ENCODE measurements at regions not wholly inside any gene's neighbourhood (a gene's known extent, or its start where the extent isn't known, plus 50 kb on each side); places are given as distances from the start of the nearest gene placed in this dataset.

DNA sequence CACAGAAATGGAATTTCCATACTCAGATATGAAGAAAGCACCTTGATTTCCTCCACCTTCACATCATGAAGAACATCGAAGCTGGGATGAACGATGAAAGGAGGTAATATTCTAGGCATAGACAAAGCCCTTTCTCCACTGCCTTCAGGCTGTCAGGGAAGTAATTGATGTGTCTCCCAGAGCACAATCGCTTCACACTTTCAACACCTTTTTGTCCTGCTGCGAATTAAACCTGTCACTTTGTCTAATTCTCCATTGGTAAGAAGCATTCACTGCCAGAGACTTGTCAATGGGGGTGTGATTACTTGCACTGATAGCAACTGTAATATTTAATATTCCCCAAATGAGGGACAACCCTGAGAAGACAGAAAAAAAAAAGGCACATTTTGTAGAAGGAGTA lies 260.1 kb downstream of the ETS1 start:
- H3K4me3 ChIP-seq (ENCODE audit: insufficient read length, low read depth) = no peak overlapping the region
- no peaks in the 10 kb centered on the region for H3K9me3 ChIP-seq (ENCODE audit: insufficient read depth, low read length)
- H3K9ac ChIP-seq (ENCODE audit: insufficient read length, low read depth) = no peak overlapping the region
- no peak for DNase-seq (ENCODE audit: low read depth, low spot score)
- no peaks in the 10 kb centered on the region for H3K4me1 ChIP-seq (ENCODE audit: insufficient read depth, insufficient read length)
- H3K36me3 ChIP-seq (ENCODE audit: insufficient read depth, insufficient read length, low read length) = no peaks in the 10 kb centered on the region
- H3K27me3 ChIP-seq (ENCODE audit: insufficient read depth, insufficient read length) = no peaks in the 10 kb centered on the region
- TF ChIP-seq SUZ12 (IDR thresholded peaks at IDR 0.05; ENCODE audit: extremely low read depth, insufficient read depth, insufficient read length) (no peak), ZNF274 (IDR thresholded peaks at IDR 0.05; ENCODE audit: low read depth, low read length) (no peak), YY1 (IDR thresholded peaks at IDR 0.05; ENCODE audit: insufficient read depth, insufficient read length) (no peak)

DNA sequence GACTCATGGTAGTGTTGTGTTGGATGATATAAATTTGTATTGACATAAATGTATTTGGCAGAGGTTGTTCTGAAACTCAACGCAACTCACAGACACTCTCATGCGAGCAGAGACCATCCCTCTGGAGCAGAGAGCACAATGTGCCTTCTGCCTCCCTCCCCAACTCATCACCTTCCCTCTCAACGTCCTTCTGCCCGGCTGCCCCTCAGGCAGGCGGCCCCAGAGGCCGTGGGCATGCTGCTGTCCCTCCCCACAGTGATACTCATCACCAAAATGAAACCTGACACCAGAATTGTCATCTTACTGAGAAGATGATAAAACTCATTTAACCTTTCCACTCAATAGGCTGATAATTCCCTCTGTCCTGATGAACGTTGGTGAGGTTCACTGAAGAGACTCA lies 260.6 kb downstream of the ETS1 start:
- no peak for DNase-seq (ENCODE audit: low read depth, low spot score)
- TF ChIP-seq SUZ12 (IDR thresholded peaks at IDR 0.05; ENCODE audit: extremely low read depth, insufficient read depth, insufficient read length) = no peak
- no peak for TF ChIP-seq YY1 (IDR thresholded peaks at IDR 0.05; ENCODE audit: insufficient read depth, insufficient read length)
- TF ChIP-seq ZNF274 (IDR thresholded peaks at IDR 0.05; ENCODE audit: low read depth, low read length) = no peak
- Histone ChIP-seq H3K9me3 (ENCODE audit: insufficient read depth, low read length) (no peaks in the 10 kb centered on the region), H3K27me3 (ENCODE audit: insufficient read depth, insufficient read length) (no peaks in the 10 kb centered on the region), H3K4me3 (ENCODE audit: insufficient read length, low read depth) (no peak overlapping the region), H3K36me3 (ENCODE audit: insufficient read depth, insufficient read length, low read length) (no peaks in the 10 kb centered on the region), H3K9ac (ENCODE audit: insufficient read length, low read depth) (no peak overlapping the region), H3K4me1 (ENCODE audit: insufficient read depth, insufficient read length) (no peaks in the 10 kb centered on the region)

- TF ChIP-seq SUZ12 (IDR thresholded peaks at IDR 0.05; ENCODE audit: extremely low read depth, insufficient read depth, insufficient read length) (no peak), YY1 (IDR thresholded peaks at IDR 0.05; ENCODE audit: insufficient read depth, insufficient read length) (no peak), ZNF274 (IDR thresholded peaks at IDR 0.05; ENCODE audit: low read depth, low read length) (no peak)
- no peaks in the 10 kb centered on the region for H3K36me3 ChIP-seq (ENCODE audit: insufficient read depth, insufficient read length, low read length)
- H3K9ac ChIP-seq (ENCODE audit: insufficient read length, low read depth) = no peak overlapping the region
- DNase-seq (ENCODE audit: low read depth, low spot score) = no peak
- H3K9me3 ChIP-seq (ENCODE audit: insufficient read depth, low read length) = no peaks in the 10 kb centered on the region
- H3K4me3 ChIP-seq (ENCODE audit: insufficient read length, low read depth) = no peak overlapping the region
- no peaks in the 10 kb centered on the region for H3K4me1 ChIP-seq (ENCODE audit: insufficient read depth, insufficient read length)
- no peaks in the 10 kb centered on the region for H3K27me3 ChIP-seq (ENCODE audit: insufficient read depth, insufficient read length)
Observed at GRCh38 chr11:128324531-128325141, 262.7 kb downstream of the ETS1 start.

GRCh38 chr11:128324051-128324481 lies 263.3 kb downstream of the ETS1 start:
- Histone ChIP-seq H3K4me1 (ENCODE audit: insufficient read depth, insufficient read length) (no peaks in the 10 kb centered on the region), H3K4me3 (ENCODE audit: insufficient read length, low read depth) (no peak overlapping the region), H3K9me3 (ENCODE audit: insufficient read depth, low read length) (no peaks in the 10 kb centered on the region), H3K27me3 (ENCODE audit: insufficient read depth, insufficient read length) (no peaks in the 10 kb centered on the region), H3K36me3 (ENCODE audit: insufficient read depth, insufficient read length, low read length) (no peaks in the 10 kb centered on the region), H3K9ac (ENCODE audit: insufficient read length, low read depth) (no peak overlapping the region)
- DNase-seq (ENCODE audit: low read depth, low spot score) = no peak
- TF ChIP-seq YY1 (IDR thresholded peaks at IDR 0.05; ENCODE audit: insufficient read depth, insufficient read length) (no peak), SUZ12 (IDR thresholded peaks at IDR 0.05; ENCODE audit: extremely low read depth, insufficient read depth, insufficient read length) (no peak), ZNF274 (IDR thresholded peaks at IDR 0.05; ENCODE audit: low read depth, low read length) (no peak)

- Histone ChIP-seq H3K27me3 (ENCODE audit: insufficient read depth, insufficient read length) (no peaks in the 10 kb centered on the region), H3K9me3 (ENCODE audit: insufficient read depth, low read length) (no peaks in the 10 kb centered on the region), H3K36me3 (ENCODE audit: insufficient read depth, insufficient read length, low read length) (no peaks in the 10 kb centered on the region), H3K9ac (ENCODE audit: insufficient read length, low read depth) (no peak overlapping the region), H3K4me1 (ENCODE audit: insufficient read depth, insufficient read length) (no peaks in the 10 kb centered on the region), H3K4me3 (ENCODE audit: insufficient read length, low read depth) (no peak overlapping the region)
- DNase-seq (ENCODE audit: low read depth, low spot score) = no peak
- no peak for TF ChIP-seq YY1 (IDR thresholded peaks at IDR 0.05; ENCODE audit: insufficient read depth, insufficient read length)
Observed at GRCh38 chr11:128323381-128323780, 264.0 kb downstream of the ETS1 start.

DNA sequence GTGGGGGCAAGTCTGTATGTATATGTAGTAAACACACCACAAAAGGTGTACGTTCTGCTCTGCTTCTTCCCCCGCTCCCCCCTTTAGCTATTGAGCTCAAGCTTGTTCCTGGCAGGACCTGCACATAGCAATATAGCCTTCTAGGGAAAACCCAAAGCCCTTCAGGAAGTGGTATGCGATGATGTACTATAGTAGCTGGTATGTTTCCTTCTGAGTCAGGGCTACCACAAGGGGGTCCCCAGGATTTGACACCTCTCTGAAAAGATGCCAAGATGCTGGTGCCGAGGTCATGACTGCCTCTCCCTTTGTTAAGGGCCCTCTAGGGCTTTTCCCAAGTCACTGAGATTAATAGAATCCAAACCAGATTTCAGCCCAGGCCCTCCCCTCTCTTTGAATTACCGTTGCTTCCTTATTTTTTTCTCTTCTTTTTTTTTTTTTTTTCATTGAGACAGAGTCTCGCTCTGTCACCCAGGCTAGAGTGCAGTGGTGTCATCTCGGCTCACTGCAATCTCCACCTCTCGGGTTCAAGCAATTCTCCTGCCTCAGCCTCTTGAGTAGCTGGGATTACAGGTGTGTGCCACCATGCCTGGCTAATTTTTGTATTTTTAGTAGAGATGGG lies 268.4 kb downstream of the ETS1 start:
- DNase-seq (ENCODE audit: low read depth, low spot score) = no peak
- TF ChIP-seq ZNF274 (IDR thresholded peaks at IDR 0.05; ENCODE audit: low read depth, low read length) (no peak), YY1 (IDR thresholded peaks at IDR 0.05; ENCODE audit: insufficient read depth, insufficient read length) (no peak), SUZ12 (IDR thresholded peaks at IDR 0.05; ENCODE audit: extremely low read depth, insufficient read depth, insufficient read length) (no peak)
- Histone ChIP-seq H3K27me3 (ENCODE audit: insufficient read depth, insufficient read length) (no peaks in the 10 kb centered on the region), H3K4me3 (ENCODE audit: insufficient read length, low read depth) (no peak overlapping the region), H3K9me3 (ENCODE audit: insufficient read depth, low read length) (peaks cover 12% of the 10 kb centered on the region; the same call in 1 of the 2 replicates), H3K36me3 (ENCODE audit: insufficient read depth, insufficient read length, low read length) (no peaks in the 10 kb centered on the region), H3K4me1 (ENCODE audit: insufficient read depth, insufficient read length) (no peaks in the 10 kb centered on the region), H3K9ac (ENCODE audit: insufficient read length, low read depth) (no peak overlapping the region)

DNA sequence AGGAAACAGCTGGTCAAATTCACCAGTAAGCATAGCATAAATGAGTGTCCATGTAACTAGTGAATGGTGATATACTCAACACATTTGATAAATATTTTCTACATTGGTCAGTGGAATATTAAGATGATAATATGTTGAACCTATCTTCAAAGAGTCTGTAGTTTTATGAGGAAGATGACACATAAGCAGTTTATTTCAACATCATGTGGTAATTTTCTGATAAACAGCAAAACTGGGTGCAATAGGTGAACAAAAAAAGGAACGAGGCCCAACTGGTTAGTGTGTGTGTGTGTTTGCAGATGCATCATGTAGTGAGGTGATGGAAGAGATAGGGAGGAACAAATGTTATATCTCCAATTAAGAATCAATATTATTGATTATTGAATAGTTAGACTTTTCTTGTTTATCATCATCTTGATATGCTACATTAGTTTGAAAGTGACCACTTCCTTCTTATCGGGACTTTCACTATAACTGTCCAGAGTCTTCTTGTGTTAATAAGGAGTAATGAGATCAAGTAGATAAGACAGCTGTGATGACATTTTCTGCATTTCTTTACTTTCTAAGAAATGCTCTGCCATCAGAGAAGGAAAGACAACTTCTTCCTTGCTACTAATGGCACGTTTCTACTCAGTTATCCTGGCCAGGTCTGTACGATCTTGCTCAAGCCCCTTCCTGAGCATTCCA lies 270.7 kb downstream of the ETS1 start:
- H3K4me1 ChIP-seq (ENCODE audit: insufficient read depth, insufficient read length) = no peaks in the 10 kb centered on the region
- H3K4me3 ChIP-seq (ENCODE audit: insufficient read length, low read depth) = no peak overlapping the region
- no peak overlapping the region for H3K9ac ChIP-seq (ENCODE audit: insufficient read length, low read depth)
- DNase-seq (ENCODE audit: low read depth, low spot score) = no peak
- peaks cover 12% of the 10 kb centered on the region; the same call in 1 of the 2 replicates for H3K9me3 ChIP-seq (ENCODE audit: insufficient read depth, low read length)
- H3K27me3 ChIP-seq (ENCODE audit: insufficient read depth, insufficient read length) = no peaks in the 10 kb centered on the region
- no peaks in the 10 kb centered on the region for H3K36me3 ChIP-seq (ENCODE audit: insufficient read depth, insufficient read length, low read length)
- TF ChIP-seq YY1 (IDR thresholded peaks at IDR 0.05; ENCODE audit: insufficient read depth, insufficient read length) = no peak
- TF ChIP-seq ZNF274 (IDR thresholded peaks at IDR 0.05; ENCODE audit: low read depth, low read length) = no peak
- TF ChIP-seq SUZ12 (IDR thresholded peaks at IDR 0.05; ENCODE audit: extremely low read depth, insufficient read depth, insufficient read length) = no peak
